AG08396 (cell line): ENCODE measurements at regions not wholly inside any gene's neighbourhood (a gene's known extent, or its start where the extent isn't known, plus 50 kb on each side); places are given as distances from the start of the nearest gene placed in this dataset.
A peak's percentile ranks its signal among the peaks of the same experiment; 100 is the strongest.

ENCODE experiments used
- DNase-seq: peaks from one replicate; pipeline ENCODE4 v3.0.0; 2012; ENCODE audit warnings: low spot score, mixed read lengths

DNA sequence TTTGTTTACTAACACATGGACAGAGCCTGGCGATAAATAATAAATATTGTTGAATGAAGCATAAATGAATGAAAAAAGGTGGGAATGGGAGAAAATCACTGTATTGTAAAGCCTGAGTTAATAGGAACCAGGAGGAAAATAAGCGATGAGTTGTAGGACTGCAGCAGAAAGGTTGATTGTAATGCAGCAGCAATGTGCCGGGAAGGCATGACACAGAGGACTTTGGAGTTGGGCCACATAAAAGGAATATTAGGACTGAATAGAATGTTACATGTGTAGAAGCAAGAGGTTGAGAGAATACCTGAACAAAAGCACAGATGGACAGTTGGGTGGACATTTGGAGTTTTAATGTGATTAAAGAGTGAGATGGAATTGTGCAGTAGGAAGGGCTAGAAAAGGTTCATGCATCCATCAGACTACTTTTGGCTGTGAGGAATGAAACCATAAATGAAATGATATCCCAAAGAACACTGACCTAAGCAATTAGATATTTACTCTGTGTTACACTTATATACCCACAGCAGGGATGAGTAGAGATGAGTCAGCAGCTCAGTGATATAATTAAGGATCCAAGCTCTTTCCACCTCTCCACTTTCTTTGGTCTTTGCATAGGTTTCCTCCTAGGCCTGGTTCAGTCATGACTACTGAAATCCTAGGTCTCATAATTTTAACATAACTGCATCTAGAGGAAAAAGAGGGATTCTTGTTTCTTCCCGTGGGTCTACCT is 55.4 kb downstream of the CCER1 start:
- no peak for DNase-seq

- DNase-seq: no peak
Observed at GRCh38 chr12:90897986-90898385, 57.0 kb downstream of the CCER1 start.

- DNase-seq: no peak
Observed at GRCh38 chr12:90897316-90897715, 57.7 kb downstream of the CCER1 start.

DNA sequence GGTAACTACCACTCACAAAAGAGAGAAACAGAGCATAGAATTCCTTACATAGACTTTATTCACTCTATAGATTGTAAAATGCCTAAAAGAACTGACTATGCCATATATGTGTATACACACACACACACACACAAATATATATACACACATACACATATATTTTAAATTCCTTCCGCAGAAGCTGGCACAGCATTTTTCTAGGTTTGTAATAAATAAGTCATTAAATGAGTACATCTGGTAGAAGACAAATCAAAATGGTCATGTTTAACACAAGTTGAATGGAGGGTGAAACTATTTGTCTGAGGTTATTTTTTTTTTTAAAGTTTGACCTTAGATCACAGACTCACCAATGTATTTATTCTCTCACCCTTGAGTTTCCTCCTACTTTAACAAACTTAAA is 58.2 kb downstream of the CCER1 start:
- DNase-seq: no peak

DNA sequence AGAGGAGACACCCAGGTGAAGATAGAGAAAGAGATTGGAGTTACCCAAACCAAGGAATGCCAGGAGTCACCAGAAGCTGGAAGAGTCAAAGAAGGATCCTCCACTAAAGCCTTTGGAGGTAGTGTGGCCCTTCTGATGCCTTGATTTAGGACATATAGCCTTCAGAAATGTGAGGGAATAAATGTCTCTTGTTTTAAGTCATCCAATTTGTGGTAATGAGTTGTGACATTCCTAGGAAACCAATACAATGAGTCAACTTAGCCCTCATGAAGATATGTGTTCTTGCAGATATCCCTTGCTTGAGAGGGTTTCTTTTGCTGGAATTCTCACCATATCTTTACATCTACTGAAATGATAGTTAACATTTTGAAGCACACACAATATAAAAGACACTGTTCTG is 58.8 kb downstream of the CCER1 start:
- peak; percentile 27 for DNase-seq

DNA sequence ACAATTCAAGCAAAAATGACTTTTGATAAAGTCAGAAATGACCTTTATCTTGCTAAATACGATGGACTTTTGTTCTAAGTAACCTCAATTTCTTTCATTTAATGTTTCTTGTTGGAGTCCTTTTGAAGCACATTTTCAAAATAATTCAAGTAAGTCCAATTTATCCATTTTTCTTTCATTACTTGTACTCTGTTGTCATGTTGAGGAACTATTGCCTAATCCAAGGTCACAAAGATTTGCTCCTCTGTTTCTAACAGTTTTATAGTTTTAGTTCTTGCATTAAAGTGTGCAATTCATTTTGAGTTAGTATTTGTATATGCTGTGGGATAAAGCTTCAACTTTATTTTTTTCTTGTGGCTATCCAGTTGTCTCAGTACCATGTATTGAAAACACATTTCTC is 66.7 kb downstream of the CCER1 start:
- no peak for DNase-seq

GRCh38 chr12:90883456-90883855 is 71.5 kb downstream of the CCER1 start:
- DNase-seq: no peak

DNA sequence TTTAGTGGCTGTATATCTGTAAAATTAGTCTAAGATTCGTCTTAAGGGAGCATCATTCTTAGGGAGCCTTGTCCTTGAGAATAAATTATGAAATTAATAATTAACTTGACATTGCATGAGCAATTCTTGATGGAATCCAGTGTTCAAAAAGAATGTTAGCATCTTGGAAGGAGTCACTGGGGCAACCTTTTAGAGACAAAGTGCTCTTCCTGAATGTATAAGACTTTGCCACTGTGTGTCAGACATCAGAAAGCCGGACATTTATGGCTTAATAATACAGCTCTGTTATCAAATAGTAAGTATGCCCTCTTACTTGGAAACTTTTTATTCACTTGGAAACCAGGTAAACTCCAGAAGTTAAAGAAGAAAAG is 83.3 kb downstream of the CCER1 start:
- no peak for DNase-seq

- no peak for DNase-seq
Observed at GRCh38 chr12:90870971-90871725, 83.8 kb downstream of the CCER1 start.

DNA sequence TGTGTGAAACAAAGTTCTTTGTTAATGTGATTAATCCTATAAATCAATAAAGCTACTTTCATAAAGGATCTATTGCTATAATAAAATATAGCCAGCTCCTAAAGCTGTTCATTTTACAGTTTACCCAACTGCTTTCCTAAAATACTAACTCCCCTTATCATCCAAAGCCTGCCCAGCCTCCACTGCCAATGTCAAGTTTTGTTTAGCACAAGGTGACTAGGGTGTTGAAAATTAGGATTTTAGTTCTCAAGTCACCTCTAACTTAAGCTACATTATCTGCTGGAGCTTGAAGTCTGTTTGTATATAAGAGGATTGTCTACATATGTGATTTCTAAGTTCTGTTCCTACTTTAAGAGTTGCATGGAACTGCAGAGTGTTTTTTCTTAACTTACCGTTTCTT is 86.3 kb downstream of the CCER1 start:
- DNase-seq: no peak

DNA sequence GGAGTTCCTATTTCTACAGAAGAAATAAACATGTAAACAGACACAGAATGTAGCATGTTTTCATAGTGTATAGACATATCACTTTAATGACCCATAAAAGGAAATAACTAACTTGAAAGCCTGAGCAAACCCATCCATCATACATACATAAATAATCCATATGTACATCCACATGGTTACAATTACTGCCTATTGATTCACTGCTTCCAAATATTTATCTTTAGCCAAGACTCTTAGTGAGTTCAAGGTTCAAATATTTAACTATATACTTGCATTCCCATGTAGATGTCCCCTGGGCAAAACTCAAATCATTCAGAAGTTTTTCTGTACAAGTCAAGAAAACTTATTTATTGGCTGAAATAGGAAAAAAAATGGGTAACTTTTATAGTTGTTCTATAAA is 95.4 kb downstream of the CCER1 start:
- DNase-seq: no peak

DNA sequence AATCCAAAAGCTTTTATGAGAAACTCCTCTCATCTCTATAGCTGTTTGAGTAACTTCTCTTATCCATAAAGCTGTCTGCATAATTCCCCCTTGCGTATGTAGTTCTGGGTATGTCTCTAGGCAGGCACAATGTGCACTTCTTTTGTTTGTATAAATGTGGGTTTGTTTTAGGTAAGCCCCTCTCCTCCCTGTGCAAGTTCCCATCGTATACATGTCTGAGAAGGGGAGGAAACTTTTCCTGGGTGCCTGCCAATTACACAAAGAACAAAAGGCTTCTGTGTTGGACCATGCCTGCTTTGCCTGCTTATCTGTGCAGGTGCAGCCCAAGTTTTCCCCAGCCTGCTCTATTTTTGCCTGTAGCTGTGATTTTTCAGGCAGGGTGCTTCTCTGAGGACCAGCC is 96.7 kb downstream of the CCER1 start:
- DNase-seq: no peak

DNA sequence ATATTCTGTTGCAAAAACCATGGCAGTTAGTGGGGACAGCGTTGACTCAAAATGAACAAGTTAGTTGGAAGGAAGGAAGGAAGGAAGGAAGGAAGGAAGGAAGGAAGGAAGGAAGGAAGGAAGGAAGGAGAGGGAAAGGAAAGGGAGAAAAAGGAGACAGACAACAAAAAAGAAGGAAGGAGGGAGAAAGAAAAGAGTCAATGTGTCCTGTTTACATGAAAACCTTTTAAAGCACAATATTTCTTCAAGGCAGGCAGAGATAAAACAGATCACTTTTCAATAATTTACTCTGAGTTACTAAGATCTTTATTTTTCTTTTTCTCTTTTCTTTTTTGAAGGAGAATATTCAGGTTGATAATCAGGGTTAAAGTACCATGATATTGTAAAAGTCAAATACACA is 99.4 kb downstream of the CCER1 start:
- no peak for DNase-seq

GRCh38 chr12:90854136-90854689 is 100.8 kb downstream of the CCER1 start:
- DNase-seq: peak; percentile 23

- DNase-seq: no peak
Observed at GRCh38 chr12:90851800-90852718, 102.9 kb downstream of the CCER1 start.

DNA sequence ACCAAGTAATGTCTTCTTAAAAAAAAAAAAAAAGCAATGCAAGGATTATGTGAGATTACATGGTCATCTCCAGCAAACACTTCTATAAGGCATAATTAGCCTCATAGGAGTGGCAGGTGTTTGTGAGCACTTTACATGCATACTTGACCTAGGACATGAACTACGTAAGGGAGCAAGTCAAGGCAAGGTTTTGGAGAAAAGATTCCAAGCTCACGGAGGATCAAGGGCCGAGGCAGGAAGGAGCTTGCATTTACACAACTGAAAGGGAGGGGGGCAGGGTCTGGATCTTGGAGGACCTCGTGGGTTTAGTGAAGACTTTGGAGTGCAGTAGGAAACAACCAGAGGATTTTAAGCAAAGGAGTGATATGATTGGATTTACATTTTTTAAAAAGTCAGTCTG is 112.5 kb downstream of the CCER1 start:
- DNase-seq: no peak

DNA sequence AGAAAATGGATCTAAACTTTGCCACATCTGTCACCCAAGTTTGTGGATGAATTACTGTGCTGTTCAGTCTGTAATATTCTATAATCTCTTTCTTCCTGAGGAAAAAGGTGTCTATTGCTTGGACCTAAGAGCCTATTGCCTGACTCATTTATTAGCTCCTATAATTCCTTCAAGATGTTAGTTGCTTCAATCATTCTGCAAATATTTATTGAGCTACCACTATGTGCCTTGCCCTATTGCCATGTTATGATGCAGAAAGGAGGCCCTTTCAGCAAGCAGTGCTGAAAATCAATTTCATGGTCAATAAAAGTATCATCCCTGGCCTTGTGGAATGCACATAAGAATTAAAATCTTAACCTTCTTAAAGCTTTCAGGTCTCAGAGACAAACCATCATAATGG is 113.6 kb downstream of the CCER1 start:
- DNase-seq: no peak

GRCh38 chr12:90839346-90839745 is 115.6 kb downstream of the CCER1 start:
- DNase-seq: no peak

DNA sequence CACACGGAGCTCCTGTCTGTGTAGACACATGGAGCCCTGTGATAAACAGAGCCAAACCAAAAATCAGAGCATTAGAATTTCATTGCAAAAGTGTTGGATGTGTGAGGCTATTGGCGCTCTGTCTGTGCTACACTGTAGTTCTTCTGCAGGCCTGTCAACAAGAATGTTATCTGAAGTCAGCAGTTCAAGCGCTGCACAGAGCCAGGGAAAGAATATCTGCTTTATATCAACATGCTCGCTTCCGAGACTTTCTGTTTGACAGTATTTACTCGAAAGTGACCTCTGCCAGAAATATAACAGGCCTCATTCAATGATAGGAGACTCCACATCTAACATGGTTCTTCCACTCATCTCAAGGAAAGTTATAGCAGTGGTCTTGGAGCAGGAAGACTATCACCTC is 118.3 kb downstream of the CCER1 start:
- DNase-seq: no peak

GRCh38 chr12:90833228-90833627 is 121.7 kb downstream of the CCER1 start:
- DNase-seq: no peak

- DNase-seq: no peak
Observed at GRCh38 chr12:90832427-90832826, 122.5 kb downstream of the CCER1 start.

DNA sequence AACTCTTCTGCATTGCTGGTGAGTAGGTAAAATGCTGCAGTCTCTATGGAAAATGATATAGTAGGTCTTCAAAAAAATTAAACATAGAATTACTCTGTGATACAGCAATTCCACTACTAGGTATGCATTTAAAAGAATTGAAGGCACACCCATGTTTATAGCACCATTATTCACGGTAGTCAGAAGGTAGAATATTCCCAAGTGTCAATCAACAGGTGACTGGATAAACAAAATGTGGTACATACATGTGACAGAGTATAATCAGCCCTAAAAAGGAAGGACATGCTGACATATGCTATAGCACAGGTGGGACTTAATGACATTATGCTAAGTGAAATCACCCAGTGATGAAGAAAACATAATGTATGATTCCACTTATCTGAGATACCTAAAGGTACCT is 123.3 kb downstream of the CCER1 start:
- no peak for DNase-seq
